CD14-positive monocyte (primary cell): ENCODE measurements at regions not wholly inside any gene's neighbourhood (a gene's known extent, or its start where the extent isn't known, plus 50 kb on each side); places are given as distances from the start of the nearest gene placed in this dataset.

Experiments
- DNase-seq, 3 donors: peaks; one replicate each; pipeline ENCODE4 v3.0.0-alpha.2; 2011 to 2022
- H2AFZ ChIP-seq: 2 replicates; pipeline ENCODE4 v1.6.0; 2012; ENCODE audit warnings: mild to moderate bottlenecking, low read depth, low read length, inconsistent platforms; ENCODE audit not compliant: insufficient read depth, poor library complexity, severe bottlenecking
- H3K27ac ChIP-seq, 2 donors: 1 replicate in 1 of 2; 2 replicates in 1 of 2; pipeline ENCODE4 v1.5.1; 2012 to 2013; ENCODE audit warnings: low read length in 2 of 2, control low read depth in 1 of 2, inconsistent platforms in 1 of 2, low read depth in 1 of 2, mild to moderate bottlenecking in 1 of 2
- H3K27me3 ChIP-seq, 2 donors: one replicate each; pipeline versions ENCODE4 v1.6.0 to v1.6.1; 2011 to 2013; ENCODE audit warnings: low read length in 2 of 2; ENCODE audit not compliant: control insufficient read depth in 2 of 2, insufficient read depth in 2 of 2
- H3K36me3 ChIP-seq, 2 donors: replicated peaks in 1 of 2; 1 replicate in 1 of 2; 2 replicates in 1 of 2; pipeline versions ENCODE4 v1.5.1 to v1.6.1; 2012 to 2013; ENCODE audit warnings: low read length in 2 of 2, control low read depth in 1 of 2, inconsistent platforms in 1 of 2, mild to moderate bottlenecking in 1 of 2; ENCODE audit not compliant: insufficient read depth in 2 of 2, control insufficient read depth in 1 of 2
- H3K4me1 ChIP-seq, 2 donors: 1 replicate in 1 of 2; 2 replicates in 1 of 2; pipeline versions ENCODE4 v1.5.1 to v1.6.1; 2012 to 2013; ENCODE audit warnings: low read length in 2 of 2, control low read depth in 1 of 2, inconsistent platforms in 1 of 2, mild to moderate bottlenecking in 1 of 2, moderate library complexity in 1 of 2; ENCODE audit not compliant: insufficient read depth in 2 of 2, control insufficient read depth in 1 of 2
- H3K4me2 ChIP-seq: replicated peaks from 2 replicates; pipeline ENCODE3; 2012; ENCODE audit warnings: low read length, moderate library complexity, mild to moderate bottlenecking; ENCODE audit not compliant: poor library complexity, severe bottlenecking; ENCODE audit errors: extremely low read depth
- H3K4me3 ChIP-seq, 3 experiments: fragments of 200-600 bp in 1 of 3; sonication (generic) in 1 of 3; replicated peaks in 1 of 3; 1 replicate in 2 of 3; 2 replicates in 1 of 3; pipeline ENCODE4 v1.5.1; 2011 to 2013; ENCODE audit warnings: low read length in 3 of 3, mild to moderate bottlenecking in 3 of 3, control low read depth in 2 of 3, low read depth in 2 of 3, inconsistent platforms in 1 of 3, moderate library complexity in 1 of 3
- H3K79me2 ChIP-seq: 2 replicates; pipeline ENCODE4 v1.6.0; 2012; ENCODE audit warnings: mild to moderate bottlenecking, control low read depth, inconsistent platforms, low read length, moderate library complexity; ENCODE audit not compliant: insufficient read depth
- H3K9ac ChIP-seq: 2 replicates; pipeline ENCODE4 v1.6.0; 2017; ENCODE audit warnings: low read length, mild to moderate bottlenecking; ENCODE audit not compliant: insufficient read depth, poor library complexity, severe bottlenecking
- H3K9me3 ChIP-seq, 2 donors: replicated peaks in 1 of 2; 1 replicate in 1 of 2; 2 replicates in 1 of 2; pipeline versions ENCODE4 v1.5.1 to v1.6.1; 2012 to 2013; ENCODE audit warnings: low read length in 2 of 2, control low read depth in 1 of 2; ENCODE audit not compliant: control insufficient read depth in 1 of 2, insufficient read depth in 1 of 2
- H4K20me1 ChIP-seq: 2 replicates; pipeline ENCODE4 v1.6.0; 2012; ENCODE audit warnings: mild to moderate bottlenecking, low read length, control low read depth, moderate library complexity; ENCODE audit not compliant: insufficient read depth
- H3K27ac Mint-ChIP-seq, 7 donors: one replicate each; pipeline ENCODE4 v1.8.0; 2020; ENCODE audit warnings: mild to moderate bottlenecking in 7 of 7, mixed read lengths in 7 of 7, moderate library complexity in 6 of 7, inconsistent platforms in 2 of 7
- H3K27me3 Mint-ChIP-seq, 3 donors: one replicate each; pipeline ENCODE4 v1.8.0; 2021 to 2022; ENCODE audit warnings: low read depth in 3 of 3, mild to moderate bottlenecking in 3 of 3, mixed read lengths in 3 of 3, moderate library complexity in 3 of 3, inconsistent platforms in 1 of 3
- H3K36me3 Mint-ChIP-seq, 2 donors: one replicate each; pipeline ENCODE4 v1.8.0; 2020; ENCODE audit warnings: mixed read lengths in 2 of 2, inconsistent platforms in 1 of 2, mild to moderate bottlenecking in 1 of 2
- H3K4me1 Mint-ChIP-seq: one replicate; pipeline ENCODE4 v1.8.0; 2020; ENCODE audit warnings: mild to moderate bottlenecking, mixed read lengths
- H3K4me3 Mint-ChIP-seq, 2 donors: one replicate each; pipeline ENCODE4 v1.8.0; 2020; ENCODE audit warnings: mild to moderate bottlenecking in 2 of 2, mixed read lengths in 2 of 2, moderate library complexity in 1 of 2
- H3K9me3 Mint-ChIP-seq, 7 donors: one replicate each; pipeline ENCODE4 v1.8.0; 2020 to 2022; ENCODE audit warnings: mixed read lengths in 7 of 7, mild to moderate bottlenecking in 6 of 7, moderate library complexity in 6 of 7, inconsistent platforms in 2 of 7
- WGBS: methylation state at CpG from one replicate; pipeline ENCODE4 v1.1.5; 2013; ENCODE audit warnings: missing lambda C conversion rate; ENCODE audit not compliant: insufficient coverage; 5-methylcytosine and 5-hydroxymethylcytosine counted together
- intact Hi-C, 2 donors: fragments of 100-400 bp; cut with micrococcal nuclease; formaldehyde crosslinking; loops; one replicate each; pipeline versions ENCODE4 v1.15.0 to v1.15.1; 2023
- TF ChIP-seq, protein P1 (sequence below): fragments of 200-600 bp; IDR thresholded peaks from one replicate; pipeline ENCODE4 v1.8.0; 2022; ENCODE audit warnings: antibody characterized with exemption, mild to moderate bottlenecking

GRCh38 chr13:90752070-90752469 is 595.4 kb upstream of the MIR17HG start:
- no peak overlapping the region for H3K4me3 ChIP-seq
- Mint-ChIP-seq H3K27me3 (no peaks in the 10 kb centered on the region), H3K4me1 (no peaks in the 10 kb centered on the region), H3K4me3 (no peak overlapping the region), H3K36me3 (no peaks in the 10 kb centered on the region), H3K27ac (no peak overlapping the region), H3K9me3 (peaks cover 4 to 12% (median 6%) of the 10 kb centered on the region in 7 donors)
- H3K4me2 ChIP-seq = no peak overlapping the region
- no CpG with 5 or more reads among the region's 1 CpG for WGBS
- TF ChIP-seq, protein P1, sequence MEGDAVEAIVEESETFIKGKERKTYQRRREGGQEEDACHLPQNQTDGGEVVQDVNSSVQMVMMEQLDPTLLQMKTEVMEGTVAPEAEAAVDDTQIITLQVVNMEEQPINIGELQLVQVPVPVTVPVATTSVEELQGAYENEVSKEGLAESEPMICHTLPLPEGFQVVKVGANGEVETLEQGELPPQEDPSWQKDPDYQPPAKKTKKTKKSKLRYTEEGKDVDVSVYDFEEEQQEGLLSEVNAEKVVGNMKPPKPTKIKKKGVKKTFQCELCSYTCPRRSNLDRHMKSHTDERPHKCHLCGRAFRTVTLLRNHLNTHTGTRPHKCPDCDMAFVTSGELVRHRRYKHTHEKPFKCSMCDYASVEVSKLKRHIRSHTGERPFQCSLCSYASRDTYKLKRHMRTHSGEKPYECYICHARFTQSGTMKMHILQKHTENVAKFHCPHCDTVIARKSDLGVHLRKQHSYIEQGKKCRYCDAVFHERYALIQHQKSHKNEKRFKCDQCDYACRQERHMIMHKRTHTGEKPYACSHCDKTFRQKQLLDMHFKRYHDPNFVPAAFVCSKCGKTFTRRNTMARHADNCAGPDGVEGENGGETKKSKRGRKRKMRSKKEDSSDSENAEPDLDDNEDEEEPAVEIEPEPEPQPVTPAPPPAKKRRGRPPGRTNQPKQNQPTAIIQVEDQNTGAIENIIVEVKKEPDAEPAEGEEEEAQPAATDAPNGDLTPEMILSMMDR = no peak
- H3K36me3 ChIP-seq = no peaks in the 10 kb centered on the region
- DNase-seq = no peak
- intact Hi-C loops = no loop called here
- peaks cover 0 to under 1% of the 10 kb centered on the region in 2 donors for H3K9me3 ChIP-seq
- no peaks in the 10 kb centered on the region for H3K4me1 ChIP-seq
- H3K79me2 ChIP-seq = no peaks in the 10 kb centered on the region
- H3K27me3 ChIP-seq = no peaks in the 10 kb centered on the region
- no peak overlapping the region for H3K27ac ChIP-seq
- no peak overlapping the region for H3K9ac ChIP-seq
- H2AFZ ChIP-seq = no peak overlapping the region
- no peaks in the 10 kb centered on the region for H4K20me1 ChIP-seq

GRCh38 chr13:90757127-90757680 is 590.3 kb upstream of the MIR17HG start:
- Mint-ChIP-seq H3K9me3 (peaks cover 0 to 3% (median 0%) of the 10 kb centered on the region in 7 donors), H3K4me3 (no peak overlapping the region)
- intact Hi-C loops = no loop called here

More at GRCh38 chr13:90757127-90757680, 590.3 kb upstream of the MIR17HG start:
- no peaks in the 10 kb centered on the region for H3K36me3 ChIP-seq
- H3K4me1 ChIP-seq = no peaks in the 10 kb centered on the region
- H3K79me2 ChIP-seq = no peaks in the 10 kb centered on the region
- no peaks in the 10 kb centered on the region for H3K27me3 ChIP-seq
- no peak overlapping the region for H3K27ac ChIP-seq
- Mint-ChIP-seq H3K36me3 (no peaks in the 10 kb centered on the region), H3K4me1 (peaks cover 3% of the 10 kb centered on the region), H3K27me3 (no peaks in the 10 kb centered on the region), H3K27ac (no peak overlapping the region)
- H3K9ac ChIP-seq = no peak overlapping the region
- H4K20me1 ChIP-seq = no peaks in the 10 kb centered on the region
- no peak overlapping the region for H2AFZ ChIP-seq
- WGBS = no CpG with 5 or more reads among the region's 2 CpGs
- no peaks in the 10 kb centered on the region for H3K9me3 ChIP-seq
- no peak for DNase-seq
- no peak overlapping the region for H3K4me2 ChIP-seq
- no peak overlapping the region for H3K4me3 ChIP-seq
- TF ChIP-seq, protein P1 = no peak
